GM18868 (cell line): ENCODE measurements at regions not wholly inside any gene's neighbourhood (a gene's known extent, or its start where the extent isn't known, plus 50 kb on each side); places are given as distances from the start of the nearest gene placed in this dataset.
"Not testable (repeated sequence)": the region's sequence is repeated elsewhere in the genome, so short reads cannot be mapped to it uniquely, and the experiment has no call there.

Experiments used
- ATAC-seq: cut with Tn5 transposase; IDR thresholded peaks from one replicate; pipeline ENCODE4 v1.9.1; 2021; ENCODE audit warnings: mild to moderate bottlenecking, moderate library complexity; ENCODE audit not compliant: unreplicated experiment

DNA sequence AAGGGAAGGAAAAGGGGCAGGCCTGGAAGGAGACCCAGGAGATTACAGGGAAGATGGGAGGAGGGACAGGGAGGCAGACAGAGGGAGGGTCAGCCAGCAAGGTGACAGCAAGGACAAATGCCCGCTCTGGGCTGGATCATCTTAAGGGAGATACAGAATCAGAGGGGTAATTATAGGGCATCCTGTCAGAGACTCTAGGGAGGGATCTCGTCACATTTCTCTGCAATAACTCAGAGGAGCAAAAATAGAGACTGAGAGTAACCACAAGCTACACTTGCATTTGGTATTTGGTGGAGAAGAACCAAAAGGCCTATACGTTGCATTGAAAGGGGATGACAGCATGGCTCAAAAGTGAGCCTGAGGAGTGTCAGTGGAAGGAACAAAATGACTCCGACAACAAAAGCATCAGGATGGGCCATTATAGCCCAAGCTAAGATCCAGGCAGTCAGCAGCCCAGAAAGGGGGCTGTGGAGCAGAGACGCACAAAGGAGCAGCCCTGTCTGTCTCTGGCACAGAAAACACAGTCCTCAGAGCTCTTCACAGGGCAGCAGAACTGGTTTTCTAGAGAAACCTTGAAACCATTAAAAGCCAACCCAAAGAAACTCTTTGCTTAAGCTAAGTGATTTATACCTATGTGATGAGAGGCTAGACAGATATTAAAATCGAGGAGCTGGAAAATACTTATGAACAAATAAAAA lies 430.2 kb upstream of the VSTM2A start:
- ATAC-seq = no peak

DNA sequence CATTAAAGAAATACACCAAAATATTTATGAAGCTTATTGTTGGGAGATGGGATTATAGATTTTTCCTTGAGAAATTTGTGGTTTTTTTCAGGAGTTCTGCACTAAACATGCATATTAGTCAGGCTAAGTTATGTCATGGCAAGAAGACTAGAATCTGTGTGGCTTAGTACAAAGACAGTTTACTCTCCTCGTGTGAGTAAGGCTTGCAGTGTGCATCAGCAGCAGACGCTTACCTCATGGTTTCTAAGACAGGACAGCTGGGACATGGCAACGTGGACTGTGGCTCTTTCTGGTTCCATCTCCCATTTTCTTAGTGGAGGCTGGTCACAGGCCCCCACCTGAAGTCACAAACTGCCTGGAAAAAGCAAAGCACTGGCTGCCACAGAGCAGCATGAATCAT lies 429.6 kb upstream of the VSTM2A start:
- ATAC-seq = no peak

DNA sequence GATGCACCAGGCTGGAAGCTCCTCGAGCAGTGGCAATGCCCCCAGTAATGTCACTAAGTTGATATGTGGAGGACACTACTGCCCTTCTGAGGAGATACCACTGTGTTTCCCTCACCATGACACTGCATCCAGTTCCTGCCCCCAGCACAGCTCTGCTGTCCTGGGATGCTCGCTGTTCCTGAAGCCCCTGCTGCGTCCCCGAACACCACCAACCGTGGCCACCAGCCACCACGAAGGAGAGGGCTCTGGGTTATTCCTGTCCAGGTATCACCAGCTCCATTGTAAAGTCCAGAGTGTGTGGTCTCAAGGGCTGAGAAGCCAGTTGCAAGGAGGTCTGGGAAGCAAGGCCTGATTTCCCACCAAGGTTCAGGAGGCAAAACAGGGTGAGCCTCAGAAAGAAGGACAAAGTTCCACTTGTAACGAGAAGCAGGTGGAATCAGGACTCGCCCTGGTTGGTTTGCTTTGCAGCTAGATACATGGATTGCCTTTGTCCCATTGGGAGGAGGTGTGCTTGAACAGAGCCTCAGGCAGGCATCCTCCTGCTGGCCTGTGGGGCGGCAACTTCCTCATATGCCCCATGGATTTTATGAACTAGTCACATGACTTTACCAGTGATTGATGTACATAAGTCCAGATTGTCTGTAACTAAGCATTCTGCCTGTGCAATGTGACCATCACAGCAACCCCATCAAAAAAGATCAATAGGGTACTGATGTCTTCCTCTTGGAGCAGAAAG lies 427.0 kb upstream of the VSTM2A start:
- ATAC-seq = no peak

- ATAC-seq = no peak
Measured at GRCh38 chr7:54116956-54117355, 425.2 kb upstream of the VSTM2A start.

GRCh38 chr7:54129035-54129434 lies 413.1 kb upstream of the VSTM2A start:
- no peak for ATAC-seq

GRCh38 chr7:54141576-54141975 lies 400.6 kb upstream of the VSTM2A start:
- ATAC-seq = no peak

GRCh38 chr7:54145716-54146115 lies 396.5 kb upstream of the VSTM2A start:
- ATAC-seq = no peak

DNA sequence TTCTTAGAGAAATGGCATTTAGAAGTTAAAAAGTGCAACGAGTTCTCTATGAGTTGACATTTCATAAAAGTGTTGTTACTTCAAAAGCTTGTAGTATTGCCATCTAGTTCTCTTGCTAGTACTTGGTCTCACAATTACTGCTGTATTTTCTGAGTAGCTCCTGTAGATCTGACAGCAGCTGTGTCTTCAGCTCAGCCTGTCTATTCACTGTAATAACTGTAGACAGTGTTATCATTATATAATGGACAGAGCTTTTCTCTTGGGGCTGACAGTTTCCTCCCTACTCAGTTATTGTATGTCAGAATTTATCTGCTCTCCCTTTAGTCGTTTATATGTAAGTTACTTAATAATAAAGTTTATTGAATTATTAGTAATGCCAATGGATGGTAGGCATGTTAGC lies 388.7 kb upstream of the VSTM2A start:
- no peak for ATAC-seq

DNA sequence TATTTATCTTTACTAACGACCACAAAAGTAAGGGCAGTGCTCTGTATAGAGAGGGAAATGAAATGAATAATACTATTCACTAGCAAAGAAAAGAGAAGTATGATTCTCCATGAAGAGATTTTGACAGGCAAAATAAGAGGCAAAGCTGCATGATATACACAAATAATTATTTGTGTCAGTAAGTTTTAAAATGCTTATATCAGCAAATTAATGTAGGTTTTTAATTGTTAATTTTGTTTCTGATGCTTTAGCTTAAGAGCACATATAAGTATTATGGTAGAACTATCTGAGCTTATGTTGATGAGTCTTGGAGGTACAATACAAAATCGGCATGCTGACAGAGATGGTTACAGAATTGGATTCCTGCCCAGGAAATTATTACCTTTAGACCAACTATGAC lies 383.1 kb upstream of the VSTM2A start:
- no peak for ATAC-seq

DNA sequence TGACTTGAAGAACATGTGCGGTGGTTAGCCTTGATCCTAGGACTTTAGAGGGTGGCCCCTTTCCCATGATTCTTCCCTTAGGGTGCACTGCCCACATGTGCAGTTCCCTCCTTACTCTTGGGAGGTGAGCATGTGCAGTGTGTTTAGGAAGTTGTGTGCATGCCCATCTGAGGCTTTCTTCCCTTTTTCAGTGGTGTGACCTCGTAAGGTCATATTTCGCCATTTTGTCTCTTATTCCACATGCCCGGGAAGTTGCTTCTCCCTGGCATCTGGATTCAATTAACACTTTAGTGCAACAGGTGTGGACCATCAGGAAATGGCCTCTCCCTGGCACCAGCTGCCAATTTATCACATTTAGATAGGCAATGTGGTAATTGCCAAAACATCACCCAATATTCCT lies 380.6 kb upstream of the VSTM2A start:
- ATAC-seq = no peak

DNA sequence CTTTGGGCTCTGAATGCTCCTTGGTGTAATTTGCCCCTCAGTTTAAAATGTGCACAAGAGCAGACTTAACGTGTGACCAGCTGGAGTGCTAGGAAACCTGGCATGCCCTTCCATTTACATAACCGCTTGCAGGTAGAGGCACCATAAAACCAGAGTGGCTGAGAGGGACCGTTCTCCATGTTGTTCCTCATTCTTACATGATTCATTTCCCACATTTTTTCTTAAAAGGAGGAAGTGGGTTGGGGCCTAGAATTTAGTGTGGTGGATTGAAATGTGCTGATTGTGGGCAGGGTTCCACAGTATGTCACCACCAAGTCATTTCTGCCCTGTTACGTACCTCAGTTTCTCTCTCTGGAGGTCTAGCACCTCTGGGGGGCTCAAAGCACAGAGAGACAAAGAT lies 375.8 kb upstream of the VSTM2A start:
- ATAC-seq = no peak

DNA sequence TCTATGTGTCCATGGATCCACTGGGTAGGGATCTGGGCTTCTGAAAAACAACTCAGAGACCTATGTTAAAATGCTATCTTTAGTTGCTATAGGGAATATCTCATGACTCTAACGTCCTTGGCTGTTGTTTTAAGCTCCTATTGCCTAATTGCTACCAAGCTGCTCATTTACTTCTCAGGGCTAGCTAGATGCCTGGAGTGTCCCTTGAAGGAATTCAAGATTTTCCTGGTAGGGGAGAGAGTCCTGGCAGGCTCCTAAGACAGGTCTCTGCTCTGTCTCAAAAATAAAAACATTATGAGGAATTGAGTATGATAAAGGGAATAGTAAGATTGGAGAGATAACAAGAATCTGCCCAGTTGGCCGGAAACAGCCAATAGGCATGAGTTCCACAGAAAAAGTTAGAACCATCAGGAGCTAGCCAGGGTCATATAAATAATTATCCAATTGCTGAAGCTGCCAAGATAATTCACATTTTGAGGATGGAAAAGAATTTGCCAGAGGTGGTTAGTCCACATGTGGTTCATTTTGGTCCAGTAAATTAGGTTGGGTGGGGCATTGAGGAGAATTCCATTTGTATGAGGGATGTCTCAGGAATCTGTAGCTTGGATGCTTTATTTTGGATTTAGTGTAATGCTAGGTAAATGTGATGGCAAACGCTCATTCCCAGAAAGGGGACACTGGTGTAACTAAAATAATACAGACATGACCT lies 362.7 kb upstream of the VSTM2A start:
- ATAC-seq = no peak

DNA sequence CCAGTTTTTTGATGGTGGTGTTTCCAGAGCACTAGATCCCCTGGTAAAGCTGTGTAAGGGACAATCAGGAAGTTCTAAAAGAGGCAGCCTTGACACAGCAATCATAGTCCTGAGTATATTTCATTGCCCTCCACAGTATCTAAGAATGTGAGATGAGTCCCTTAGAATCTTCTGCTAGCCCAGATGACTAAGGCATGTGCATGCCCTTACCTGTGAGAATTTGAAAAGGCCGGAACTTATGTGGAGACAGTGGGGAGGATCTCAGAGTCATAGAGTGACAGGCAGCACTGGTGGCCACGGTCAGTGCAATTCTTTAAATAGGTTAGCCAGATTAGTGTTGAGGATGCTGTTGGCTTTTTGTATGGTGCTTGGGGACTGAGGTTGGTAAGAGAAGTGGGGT lies 361.4 kb upstream of the VSTM2A start:
- no peak for ATAC-seq

- ATAC-seq = no peak
Measured at GRCh38 chr7:54183055-54183454, 359.1 kb upstream of the VSTM2A start.

GRCh38 chr7:54186336-54186735 lies 355.8 kb upstream of the VSTM2A start:
- ATAC-seq = no peak

DNA sequence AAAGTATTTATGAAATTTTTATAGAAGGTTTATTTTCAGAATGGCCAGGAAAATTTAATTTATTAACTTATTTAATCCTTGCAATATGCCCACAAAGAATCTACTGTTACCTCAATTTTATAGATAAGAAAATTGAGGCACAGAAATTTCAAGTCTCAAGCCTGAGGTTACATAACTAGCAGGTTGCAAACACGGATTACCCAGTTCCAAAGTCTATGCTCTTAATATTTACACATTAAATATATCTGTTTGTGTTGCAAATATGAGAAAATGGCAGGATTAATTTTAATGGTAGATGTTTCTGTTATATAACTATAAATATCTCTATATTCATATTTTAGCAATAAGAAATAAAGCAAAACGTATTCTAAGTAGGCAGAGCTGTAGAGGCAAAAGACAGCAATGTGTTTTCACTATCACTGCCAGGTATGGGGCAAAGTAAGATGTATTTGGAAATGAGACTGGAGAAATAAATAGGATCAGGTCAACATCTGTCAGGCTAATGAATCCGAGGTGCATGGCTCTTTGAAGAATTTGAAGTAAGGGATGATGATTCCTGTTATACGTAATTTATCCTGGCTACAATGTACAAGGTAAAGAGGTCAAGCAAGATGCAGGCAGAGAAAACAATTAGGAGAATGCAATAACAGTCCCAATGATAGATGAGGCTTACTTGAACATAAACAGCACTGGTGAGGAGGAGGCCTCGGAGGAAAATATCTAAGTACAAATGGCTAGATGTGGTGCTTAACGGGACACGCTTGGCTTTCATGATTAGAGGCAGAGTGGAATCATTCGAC lies 354.1 kb upstream of the VSTM2A start:
- no peak for ATAC-seq

GRCh38 chr7:54188843-54189242 lies 353.3 kb upstream of the VSTM2A start:
- no peak for ATAC-seq

DNA sequence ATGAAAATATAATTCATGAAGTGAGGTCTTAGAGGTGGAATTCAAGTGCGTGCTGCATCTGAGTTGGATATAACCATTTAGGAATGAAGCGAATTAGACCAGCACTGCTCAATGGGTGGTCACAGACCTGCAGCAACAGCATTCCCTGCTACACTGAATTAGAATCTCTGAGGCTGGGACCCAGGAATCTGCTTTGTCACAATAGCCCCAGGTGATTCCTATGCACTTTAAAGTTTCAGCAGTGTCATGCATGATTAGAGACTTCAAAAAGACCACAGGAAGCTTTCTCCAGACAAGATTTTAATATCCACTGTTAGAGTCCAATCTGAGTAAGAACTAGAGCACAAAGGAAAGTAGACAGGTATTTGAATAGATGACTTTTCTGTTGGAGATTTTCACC lies 352.8 kb upstream of the VSTM2A start:
- ATAC-seq = no peak

DNA sequence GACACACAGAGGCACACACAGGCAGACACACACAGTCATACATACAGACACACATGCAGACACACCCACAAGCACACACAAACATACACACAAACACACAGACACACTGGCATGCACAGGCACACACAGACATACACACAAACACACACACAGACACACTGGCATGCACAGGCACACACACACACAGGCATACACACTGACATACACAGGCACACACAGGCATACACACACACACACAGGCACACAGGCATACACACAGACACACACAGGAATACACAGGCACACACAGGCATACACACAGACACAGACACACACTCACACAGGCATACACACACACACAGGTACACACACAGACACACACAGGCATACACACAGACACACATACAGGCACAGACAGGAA lies 340.7 kb upstream of the VSTM2A start:
- ATAC-seq = no peak

DNA sequence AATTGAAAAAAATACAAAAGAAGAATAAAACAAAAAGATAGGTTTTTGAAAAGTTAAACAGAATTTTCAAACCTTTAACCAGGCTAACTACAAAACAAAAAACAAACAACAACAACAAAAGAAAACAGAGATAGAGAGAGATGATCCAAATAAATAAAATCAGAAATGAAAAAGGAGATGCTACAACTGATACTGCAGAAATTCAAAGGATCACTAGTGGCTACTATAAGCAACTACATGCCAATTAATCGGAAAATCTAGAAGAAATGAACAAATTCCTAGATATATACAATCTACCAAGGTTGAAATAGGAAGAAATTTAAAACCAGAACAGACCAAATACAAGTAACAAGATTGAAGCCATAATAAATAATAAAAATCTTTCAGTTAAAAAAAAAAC lies 326.8 kb upstream of the VSTM2A start:
- no peak for ATAC-seq

DNA sequence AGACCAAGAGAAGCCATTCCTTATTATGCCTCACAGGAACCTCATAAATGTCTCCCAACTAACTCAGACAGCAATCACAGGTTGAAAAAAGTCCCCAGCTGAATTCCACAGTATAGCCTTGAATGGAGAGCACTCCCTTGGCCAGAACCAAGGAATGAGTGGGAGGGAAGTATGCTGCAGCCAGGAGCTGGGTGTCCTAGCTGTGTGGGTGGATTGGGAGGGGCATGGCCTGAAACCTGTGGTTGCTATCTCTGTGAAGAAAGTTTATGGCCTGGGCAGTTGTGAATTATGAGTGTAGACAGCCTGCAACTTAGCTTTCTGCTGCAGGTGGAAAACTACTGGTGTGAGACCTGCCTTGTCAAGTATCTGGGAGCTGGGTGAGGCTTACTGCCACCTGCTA lies 316.1 kb upstream of the VSTM2A start:
- not testable (repeated sequence) for ATAC-seq
